Erythroblast (primary cell): ENCODE measurements at regions not wholly inside any gene's neighbourhood (a gene's known extent, or its start where the extent isn't known, plus 50 kb on each side); places are given as distances from the start of the nearest gene placed in this dataset.

Experiments used
- GATA1 ChIP-seq: IDR thresholded peaks from 2 replicates; pipeline ENCODE4 v1.6.1; 2011; ENCODE audit warnings: low read depth, mild to moderate bottlenecking, control low read depth, low read length, moderate library complexity
- POLR2A ChIP-seq: IDR thresholded peaks from 2 replicates; pipeline ENCODE4 v1.6.1; 2011; ENCODE audit warnings: mild to moderate bottlenecking, low read length

DNA sequence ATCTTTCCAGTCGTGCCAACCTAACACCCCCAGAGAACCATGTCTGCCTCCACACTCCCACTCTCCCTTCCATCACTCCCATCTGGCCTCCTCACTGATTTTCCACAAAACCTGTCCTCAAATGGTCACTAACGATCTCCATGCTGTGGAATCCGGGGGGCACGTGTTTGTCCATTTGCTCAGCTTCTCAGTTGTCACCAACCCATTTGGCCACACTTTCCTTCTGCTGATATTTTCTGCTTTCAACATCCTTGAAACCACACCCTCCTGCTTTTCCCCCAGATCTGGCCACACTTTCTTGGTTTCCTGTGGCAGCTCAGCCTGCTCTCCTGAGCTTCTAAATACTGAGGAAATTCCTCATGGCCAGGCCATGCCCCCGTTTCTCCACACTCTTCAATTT is 257.2 kb upstream of the NSMCE3 start:
- TF ChIP-seq POLR2A (no peak), GATA1 (no peak)
